ENCODE measurements at regions not wholly inside any gene's neighbourhood (a gene's known extent, or its start where the extent isn't known, plus 50 kb on each side); places are given as distances from the start of the nearest gene placed in this dataset.
A peak's percentile ranks its signal among the peaks of the same experiment; 100 is the strongest.

GRCh38 chr14:34075042-34075744 lies 124.3 kb upstream of the EGLN3 start:
- Histone ChIP-seq H3K27me3 (ENCODE audit: control insufficient read depth, insufficient read depth) (no peaks in the 10 kb centered on the region), H3K4me3 (ENCODE audit: low read length) (no peak overlapping the region), H3K4me1 (ENCODE audit: control insufficient read depth, insufficient read depth, low read length) (peaks cover 3% of the 10 kb centered on the region), H3K27ac (ENCODE audit: low read length) (no peak overlapping the region), H3K9me3 (ENCODE audit: control insufficient read depth, low read length) (no peaks in the 10 kb centered on the region)
- intact Hi-C loops (cut with DNase I): no loop called here
- ATAC-seq (no peak), DNase-seq (no peak)
- WGBS: 65% methylated on average over 3 of the region's 3 CpGs

GRCh38 chr14:34072921-34073320 lies 122.0 kb upstream of the EGLN3 start:
- DNase-seq (no peak), ATAC-seq (no peak)
- 87% methylated on average over 1 of the region's 1 CpG for WGBS
- peaks cover 2% of the 10 kb centered on the region for H3K4me1 ChIP-seq (ENCODE audit: control insufficient read depth, insufficient read depth, low read length)
- no peaks in the 10 kb centered on the region for H3K27me3 ChIP-seq (ENCODE audit: control insufficient read depth, insufficient read depth)
- H3K4me3 ChIP-seq (ENCODE audit: low read length): no peak overlapping the region
- H3K27ac ChIP-seq (ENCODE audit: low read length): no peak overlapping the region
- H3K9me3 ChIP-seq (ENCODE audit: control insufficient read depth, low read length): no peaks in the 10 kb centered on the region
- intact Hi-C loops (cut with DNase I): no loop called here

- no peak overlapping the region for H3K27ac ChIP-seq (ENCODE audit: low read length)
- DNase-seq: no peak
- 99% methylated on average over 3 of the region's 3 CpGs for WGBS
Measured at GRCh38 chr14:34072401-34072800, 121.5 kb upstream of the EGLN3 start.

GRCh38 chr14:34070917-34071407 lies 120.1 kb upstream of the EGLN3 start:
- Histone ChIP-seq H3K4me3 (ENCODE audit: low read length) (no peak overlapping the region), H3K27me3 (ENCODE audit: control insufficient read depth, insufficient read depth) (no peaks in the 10 kb centered on the region), H3K4me1 (ENCODE audit: control insufficient read depth, insufficient read depth, low read length) (peaks cover 2% of the 10 kb centered on the region), H3K9me3 (ENCODE audit: control insufficient read depth, low read length) (no peaks in the 10 kb centered on the region), H3K27ac (ENCODE audit: low read length) (no peak overlapping the region)
- DNase-seq: no peak
- WGBS: 73% methylated on average over 3 of the region's 3 CpGs
- intact Hi-C loops (cut with DNase I): no loop called here
- no peak for ATAC-seq

More at GRCh38 chr14:34072401-34072800, 121.5 kb upstream of the EGLN3 start:
- Histone ChIP-seq H3K4me3 (ENCODE audit: low read length) (no peak overlapping the region), H3K9me3 (ENCODE audit: control insufficient read depth, low read length) (no peaks in the 10 kb centered on the region), H3K4me1 (ENCODE audit: control insufficient read depth, insufficient read depth, low read length) (peaks cover 2% of the 10 kb centered on the region), H3K27me3 (ENCODE audit: control insufficient read depth, insufficient read depth) (no peaks in the 10 kb centered on the region)
- ATAC-seq: no peak
- intact Hi-C loops (cut with DNase I): no loop called here

- no peak overlapping the region for H3K4me3 ChIP-seq (ENCODE audit: low read length)
- no peaks in the 10 kb centered on the region for H3K27me3 ChIP-seq (ENCODE audit: control insufficient read depth, insufficient read depth)
- H3K9me3 ChIP-seq (ENCODE audit: control insufficient read depth, low read length): no peaks in the 10 kb centered on the region
- H3K27ac ChIP-seq (ENCODE audit: low read length): no peak overlapping the region
- H3K4me1 ChIP-seq (ENCODE audit: control insufficient read depth, insufficient read depth, low read length): peaks cover 2% of the 10 kb centered on the region
- intact Hi-C loops (cut with DNase I): loop anchor here in 3 of 4 donors (10.0 kb wide), 2 partner anchors 115 to 125 kb away; partner anchors contain the start of gene EGLN3 (in 1 of the 3)
- ATAC-seq (no peak), DNase-seq (no peak)
- WGBS: 68% methylated on average over 3 of the region's 3 CpGs
Measured at GRCh38 chr14:34069854-34070582, 119.1 kb upstream of the EGLN3 start.

GRCh38 chr14:34067587-34067986 lies 116.7 kb upstream of the EGLN3 start:
- H3K4me1 ChIP-seq (ENCODE audit: control insufficient read depth, insufficient read depth, low read length): peaks cover 5% of the 10 kb centered on the region
- no peaks in the 10 kb centered on the region for H3K27me3 ChIP-seq (ENCODE audit: control insufficient read depth, insufficient read depth)
- no peak for DNase-seq
- intact Hi-C loops (cut with DNase I): loop anchor here in 3 of 4 donors (10.0 kb wide), 2 partner anchors 113 to 123 kb away; partner anchors contain the start of gene EGLN3 (in 1 of the 3)
- 94% methylated on average over 3 of the region's 3 CpGs for WGBS
- no peak overlapping the region for H3K27ac ChIP-seq (ENCODE audit: low read length)
- H3K9me3 ChIP-seq (ENCODE audit: control insufficient read depth, low read length): no peaks in the 10 kb centered on the region
- no peak for ATAC-seq
- H3K4me3 ChIP-seq (ENCODE audit: low read length): no peak overlapping the region

- WGBS: 80% methylated on average over 4 of the region's 4 CpGs
- peak; percentile 65 to 70 for ATAC-seq
- H3K27ac ChIP-seq (ENCODE audit: low read length): peak overlapping the region; percentile 81
- intact Hi-C loops (cut with DNase I): loop anchor here in 3 of 4 donors (10.0 kb wide), 2 partner anchors 111 to 121 kb away; partner anchors contain the start of gene EGLN3 (in 1 of the 3)
- H3K27me3 ChIP-seq (ENCODE audit: control insufficient read depth, insufficient read depth): no peaks in the 10 kb centered on the region
- H3K4me1 ChIP-seq (ENCODE audit: control insufficient read depth, insufficient read depth, low read length): peaks cover 5% of the 10 kb centered on the region
- H3K9me3 ChIP-seq (ENCODE audit: control insufficient read depth, low read length): no peaks in the 10 kb centered on the region
- no peak overlapping the region for H3K4me3 ChIP-seq (ENCODE audit: low read length)
- no peak for DNase-seq
Measured at GRCh38 chr14:34065690-34066391, 115.0 kb upstream of the EGLN3 start.

- Histone ChIP-seq H3K4me3 (ENCODE audit: low read length) (no peak overlapping the region), H3K9me3 (ENCODE audit: control insufficient read depth, low read length) (no peaks in the 10 kb centered on the region), H3K27me3 (ENCODE audit: control insufficient read depth, insufficient read depth) (no peaks in the 10 kb centered on the region), H3K27ac (ENCODE audit: low read length) (peak overlapping the region; percentile 81), H3K4me1 (ENCODE audit: control insufficient read depth, insufficient read depth, low read length) (peaks cover 4% of the 10 kb centered on the region)
- DNase-seq (no peak), ATAC-seq (no peak)
- intact Hi-C loops (cut with DNase I): loop anchor here in 3 of 4 donors (10.0 kb wide), 2 partner anchors 110 to 120 kb away; partner anchors contain the start of gene EGLN3 (in 1 of the 3)
- WGBS: 91% methylated on average over 4 of the region's 4 CpGs
Measured at GRCh38 chr14:34065236-34065635, 114.4 kb upstream of the EGLN3 start.

- ATAC-seq (no peak), DNase-seq (peak; percentile 72 to 78 (median 73))
- peak overlapping the region; percentile 18 for H3K27ac ChIP-seq (ENCODE audit: low read length)
- H3K9me3 ChIP-seq (ENCODE audit: control insufficient read depth, low read length): no peaks in the 10 kb centered on the region
- WGBS: 48% methylated on average over 4 of the region's 4 CpGs
- intact Hi-C loops (cut with DNase I): loop anchor here in 3 of 4 donors (10.0 kb wide), 2 partner anchors 110 to 120 kb away; partner anchors contain the start of gene EGLN3 (in 1 of the 3)
- H3K27me3 ChIP-seq (ENCODE audit: control insufficient read depth, insufficient read depth): no peaks in the 10 kb centered on the region
- H3K4me1 ChIP-seq (ENCODE audit: control insufficient read depth, insufficient read depth, low read length): peaks cover 4% of the 10 kb centered on the region
- no peak overlapping the region for H3K4me3 ChIP-seq (ENCODE audit: low read length)
Measured at GRCh38 chr14:34064349-34064748, 113.5 kb upstream of the EGLN3 start.

GRCh38 chr14:34063470-34064164 lies 112.7 kb upstream of the EGLN3 start:
- WGBS: 41% methylated on average over 9 of the region's 9 CpGs
- no peak overlapping the region for H3K4me3 ChIP-seq (ENCODE audit: low read length)
- H3K9me3 ChIP-seq (ENCODE audit: control insufficient read depth, low read length): no peaks in the 10 kb centered on the region
- intact Hi-C loops (cut with DNase I): loop anchor here in 3 of 4 donors (10.0 kb wide), 2 partner anchors 109 to 119 kb away; partner anchors contain the start of gene EGLN3 (in 1 of the 3)
- DNase-seq (peak in 2 of 3 donors; percentile 19 to 51), ATAC-seq (peak; percentile 7 to 12)
- peak overlapping the region; percentile 40 for H3K27ac ChIP-seq (ENCODE audit: low read length)
- peaks cover 4% of the 10 kb centered on the region for H3K4me1 ChIP-seq (ENCODE audit: control insufficient read depth, insufficient read depth, low read length)
- H3K27me3 ChIP-seq (ENCODE audit: control insufficient read depth, insufficient read depth): no peaks in the 10 kb centered on the region
